Ectodermal cell (in vitro differentiated cells): ENCODE measurements at regions not wholly inside any gene's neighbourhood (a gene's known extent, or its start where the extent isn't known, plus 50 kb on each side); places are given as distances from the start of the nearest gene placed in this dataset.

Experiments
- H3K27ac ChIP-seq: 2 replicates; pipeline ENCODE4 v1.7.0; 2013; ENCODE audit warnings: mild to moderate bottlenecking, low read depth, low read length; ENCODE audit not compliant: insufficient read depth, poor library complexity, severe bottlenecking
- H3K27me3 ChIP-seq: 2 replicates; pipeline ENCODE4 v1.7.0; 2013; ENCODE audit warnings: mild to moderate bottlenecking, low read length; ENCODE audit not compliant: insufficient read depth, control insufficient read depth, poor library complexity, severe bottlenecking
- H3K36me3 ChIP-seq: one replicate; pipeline ENCODE4 v1.7.0; 2013; ENCODE audit warnings: low read length; ENCODE audit not compliant: control insufficient read depth, insufficient read depth
- H3K4me1 ChIP-seq: one replicate; pipeline ENCODE4 v1.7.0; 2013; ENCODE audit warnings: low read length; ENCODE audit not compliant: control insufficient read depth, insufficient read depth
- H3K4me3 ChIP-seq: 2 replicates; pipeline ENCODE4 v1.7.0; 2013; ENCODE audit warnings: low read depth, low read length, control low read depth; ENCODE audit not compliant: insufficient read depth
- H3K9me3 ChIP-seq: 2 replicates; pipeline ENCODE4 v1.7.0; 2013; ENCODE audit warnings: mild to moderate bottlenecking, low read length, moderate library complexity; ENCODE audit not compliant: control insufficient read depth
- WGBS, 2 experiments: methylation state at CpG; one replicate each; pipeline ENCODE4 v1.1.7; 2013; ENCODE audit warnings: missing lambda C conversion rate in 2 of 2; 5-methylcytosine and 5-hydroxymethylcytosine counted together

GRCh38 chr7:130902755-130903357, 168.8 kb upstream of the KLF14 start:
- no peak overlapping the region for H3K27ac ChIP-seq
- H3K27me3 ChIP-seq = no peaks in the 10 kb centered on the region
- peaks cover 16% of the 10 kb centered on the region for H3K4me1 ChIP-seq
- WGBS, 2 experiments = 97 to 100% methylated on average over 2 to 3 of the region's 3 CpGs
- H3K36me3 ChIP-seq = no peaks in the 10 kb centered on the region
- no peak overlapping the region for H3K4me3 ChIP-seq
- no peaks in the 10 kb centered on the region for H3K9me3 ChIP-seq

- no peaks in the 10 kb centered on the region for H3K9me3 ChIP-seq
- no peaks in the 10 kb centered on the region for H3K27me3 ChIP-seq
- H3K4me1 ChIP-seq = peaks cover 16% of the 10 kb centered on the region
- H3K27ac ChIP-seq = no peak overlapping the region
- no peaks in the 10 kb centered on the region for H3K36me3 ChIP-seq
- WGBS, 2 experiments = 94 to 98% methylated on average over 8 of the region's 8 CpGs
- H3K4me3 ChIP-seq = no peak overlapping the region
Measured at GRCh38 chr7:130903358-130903974, 169.5 kb upstream of the KLF14 start.

- Histone ChIP-seq H3K27me3 (no peaks in the 10 kb centered on the region), H3K4me1 (peaks cover 16% of the 10 kb centered on the region), H3K27ac (no peak overlapping the region), H3K4me3 (no peak overlapping the region), H3K9me3 (no peaks in the 10 kb centered on the region), H3K36me3 (no peaks in the 10 kb centered on the region)
- 80 to 82% methylated on average over 9 of the region's 9 CpGs for WGBS, 2 experiments
Measured at GRCh38 chr7:130904031-130904757, 170.2 kb upstream of the KLF14 start.

- Histone ChIP-seq H3K27ac (no peak overlapping the region), H3K36me3 (no peaks in the 10 kb centered on the region), H3K4me1 (peaks cover 16% of the 10 kb centered on the region), H3K4me3 (no peak overlapping the region), H3K27me3 (no peaks in the 10 kb centered on the region), H3K9me3 (no peaks in the 10 kb centered on the region)
- 74 to 75% methylated on average over 5 of the region's 5 CpGs for WGBS, 2 experiments
Measured at GRCh38 chr7:130904792-130905191, 170.8 kb upstream of the KLF14 start.

- H3K4me1 ChIP-seq = peaks cover 4% of the 10 kb centered on the region
- H3K4me3 ChIP-seq = no peak overlapping the region
- H3K36me3 ChIP-seq = no peaks in the 10 kb centered on the region
- H3K27me3 ChIP-seq = no peaks in the 10 kb centered on the region
- no peaks in the 10 kb centered on the region for H3K9me3 ChIP-seq
- 93 to 100% methylated on average over 1 of the region's 1 CpG for WGBS, 2 experiments
- no peak overlapping the region for H3K27ac ChIP-seq
Measured at GRCh38 chr7:130906575-130906974, 172.6 kb upstream of the KLF14 start.

- H3K27ac ChIP-seq = no peak overlapping the region
- H3K9me3 ChIP-seq = no peaks in the 10 kb centered on the region
- H3K4me3 ChIP-seq = no peak overlapping the region
- 91 to 95% methylated on average over 4 of the region's 4 CpGs for WGBS, 2 experiments
- peaks cover 4% of the 10 kb centered on the region for H3K4me1 ChIP-seq
- no peaks in the 10 kb centered on the region for H3K36me3 ChIP-seq
- peaks cover 8% of the 10 kb centered on the region for H3K27me3 ChIP-seq
Measured at GRCh38 chr7:130907439-130907838, 173.4 kb upstream of the KLF14 start.

- Histone ChIP-seq H3K4me1 (peaks cover 12% of the 10 kb centered on the region), H3K4me3 (no peak overlapping the region)
Measured at GRCh38 chr7:130908345-130909160, 174.5 kb upstream of the KLF14 start.

GRCh38 chr7:130909161-130909836, 175.3 kb upstream of the KLF14 start:
- Histone ChIP-seq H3K36me3 (no peaks in the 10 kb centered on the region), H3K4me3 (no peak overlapping the region), H3K4me1 (peaks cover 12% of the 10 kb centered on the region), H3K27me3 (peaks cover 16% of the 10 kb centered on the region), H3K27ac (no peak overlapping the region), H3K9me3 (no peaks in the 10 kb centered on the region)
- 91 to 92% methylated on average over 14 of the region's 14 CpGs for WGBS, 2 experiments

More at GRCh38 chr7:130908345-130909160, 174.5 kb upstream of the KLF14 start:
- WGBS, 2 experiments = 93 to 95% methylated on average over 10 of the region's 11 CpGs
- no peaks in the 10 kb centered on the region for H3K9me3 ChIP-seq
- H3K27ac ChIP-seq = no peak overlapping the region
- peaks cover 16% of the 10 kb centered on the region for H3K27me3 ChIP-seq
- no peaks in the 10 kb centered on the region for H3K36me3 ChIP-seq

- peaks cover 12% of the 10 kb centered on the region for H3K4me1 ChIP-seq
- WGBS, 2 experiments = 94 to 95% methylated on average over 8 to 9 of the region's 9 CpGs
- no peaks in the 10 kb centered on the region for H3K9me3 ChIP-seq
- H3K27ac ChIP-seq = no peak overlapping the region
- H3K4me3 ChIP-seq = no peak overlapping the region
- no peaks in the 10 kb centered on the region for H3K36me3 ChIP-seq
- H3K27me3 ChIP-seq = peaks cover 16% of the 10 kb centered on the region
Measured at GRCh38 chr7:130909881-130910672, 176.1 kb upstream of the KLF14 start.
